WI38 (cell line): ENCODE measurements at regions not wholly inside any gene's neighbourhood (a gene's known extent, or its start where the extent isn't known, plus 50 kb on each side); places are given as distances from the start of the nearest gene placed in this dataset.

Experiments
- H3K4me3 ChIP-seq: 2 replicates; pipeline ENCODE4 v1.5.1; 2011; ENCODE audit warnings: low read depth, mild to moderate bottlenecking, control low read depth, low read length
- CTCF ChIP-seq: IDR thresholded peaks from 2 replicates; pipeline ENCODE4 v1.5.1; 2012; ENCODE audit warnings: low read depth, mild to moderate bottlenecking, control low read depth, low read length

GRCh38 chr12:92275443-92276154 lies 130.0 kb upstream of the BTG1 start:
- TF ChIP-seq CTCF: no peak
- no peak overlapping the region for H3K4me3 ChIP-seq

DNA sequence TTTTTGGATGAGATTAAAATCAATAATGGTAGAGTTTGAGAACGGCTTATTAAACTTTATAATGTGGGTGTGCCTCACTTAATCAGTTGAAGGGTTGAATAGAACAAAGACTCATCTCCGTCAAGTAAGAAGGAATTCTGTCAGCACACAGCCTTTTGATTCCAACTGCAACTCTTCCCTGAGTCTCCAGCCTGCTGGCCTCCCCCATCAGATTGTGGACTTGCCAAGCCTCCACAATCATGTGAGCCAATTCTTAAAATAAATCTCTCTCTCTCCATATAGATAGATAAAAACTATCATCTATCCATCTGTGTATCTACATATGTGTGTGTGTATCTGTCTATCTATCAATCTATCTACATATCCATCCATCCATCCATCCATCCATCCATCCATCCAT lies 127.4 kb upstream of the BTG1 start:
- H3K4me3 ChIP-seq: no peak overlapping the region
- TF ChIP-seq CTCF: no peak

DNA sequence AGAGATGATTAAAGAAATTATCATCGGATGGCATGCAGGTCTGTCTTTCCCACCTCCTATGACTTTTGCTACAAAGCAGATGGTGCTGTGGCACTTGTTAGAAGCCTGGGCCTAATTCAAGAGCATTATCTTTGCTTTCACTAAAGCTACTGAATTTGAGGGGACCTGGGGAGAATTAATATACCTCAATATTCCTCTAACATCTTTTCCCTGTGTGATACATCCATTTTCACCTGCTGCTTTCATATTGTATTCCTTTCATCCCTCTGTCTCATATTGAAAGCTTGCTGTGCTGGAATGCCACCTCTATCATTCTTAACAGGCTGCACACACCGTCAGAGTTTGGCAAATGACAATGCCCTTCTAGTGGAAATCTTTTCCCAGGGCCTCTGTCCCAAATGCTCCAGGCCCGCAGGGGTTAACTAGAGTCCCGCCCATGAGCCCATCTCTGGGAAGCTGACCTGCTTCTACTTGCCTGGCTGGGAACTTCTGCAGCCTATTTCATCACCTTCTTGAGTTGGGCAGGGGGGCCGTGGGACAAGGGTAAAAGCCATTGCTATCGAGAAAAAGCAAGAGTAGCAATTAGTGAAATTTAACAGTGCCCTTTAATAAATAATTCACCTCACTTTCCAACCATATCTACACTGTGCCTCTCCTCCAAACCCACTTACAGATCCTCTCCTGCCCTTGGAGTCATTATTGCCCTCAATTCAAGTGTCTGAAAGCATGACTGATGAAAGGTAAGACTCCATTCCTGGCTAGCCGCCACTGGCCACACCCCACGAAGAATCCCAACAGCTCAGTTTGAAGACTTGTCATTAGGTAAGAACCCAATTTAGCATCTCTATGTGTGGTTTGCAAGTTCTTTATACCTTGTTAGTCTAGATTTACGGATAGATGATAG lies 126.7 kb upstream of the BTG1 start:
- H3K4me3 ChIP-seq: no peak overlapping the region
- no peak for TF ChIP-seq CTCF

- no peak for TF ChIP-seq CTCF
These were observed 125.7 kb upstream of the BTG1 start for GRCh38 chr12:92271341-92271740.

DNA sequence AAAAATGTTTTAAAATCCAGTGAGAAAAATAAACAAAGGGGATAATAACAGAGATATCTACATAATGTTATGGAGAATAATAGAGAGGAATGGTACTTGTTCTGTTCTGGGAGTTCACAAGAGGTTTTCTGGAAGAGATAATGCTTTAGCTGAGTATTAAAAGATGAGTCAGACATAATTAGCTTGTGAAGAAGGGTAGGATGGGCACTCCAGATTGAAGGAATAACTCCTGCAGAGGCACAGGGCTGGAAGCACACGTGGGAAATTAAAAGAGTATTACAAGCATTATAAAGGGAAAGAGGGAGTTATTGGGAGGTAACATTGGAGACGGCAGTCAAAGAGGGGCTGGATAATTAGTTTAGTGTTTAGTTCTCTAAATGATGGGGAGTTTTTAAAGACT lies 124.9 kb upstream of the BTG1 start:
- H3K4me3 ChIP-seq: no peak overlapping the region
- no peak for TF ChIP-seq CTCF

More at GRCh38 chr12:92271341-92271740, 125.7 kb upstream of the BTG1 start:
- H3K4me3 ChIP-seq: no peak overlapping the region

DNA sequence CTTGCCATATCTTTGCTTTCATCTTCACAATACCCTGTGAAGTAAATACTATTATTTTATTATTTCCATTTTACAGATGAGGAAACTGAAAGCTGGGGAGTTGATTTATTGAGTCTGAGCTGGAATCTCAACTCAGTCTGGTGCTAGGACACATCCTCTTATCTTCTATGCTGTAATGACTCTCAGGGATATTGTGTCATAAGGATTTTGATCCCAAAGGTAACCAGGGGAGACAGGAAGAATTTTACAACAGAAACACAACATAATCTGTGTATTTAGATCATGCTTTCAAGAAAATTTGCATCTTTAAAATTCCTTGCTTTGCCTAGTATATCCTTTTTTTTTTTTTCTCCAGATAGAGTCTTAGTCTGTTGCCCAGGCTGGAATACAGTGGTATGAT lies 123.3 kb upstream of the BTG1 start:
- no peak for TF ChIP-seq CTCF
- no peak overlapping the region for H3K4me3 ChIP-seq

DNA sequence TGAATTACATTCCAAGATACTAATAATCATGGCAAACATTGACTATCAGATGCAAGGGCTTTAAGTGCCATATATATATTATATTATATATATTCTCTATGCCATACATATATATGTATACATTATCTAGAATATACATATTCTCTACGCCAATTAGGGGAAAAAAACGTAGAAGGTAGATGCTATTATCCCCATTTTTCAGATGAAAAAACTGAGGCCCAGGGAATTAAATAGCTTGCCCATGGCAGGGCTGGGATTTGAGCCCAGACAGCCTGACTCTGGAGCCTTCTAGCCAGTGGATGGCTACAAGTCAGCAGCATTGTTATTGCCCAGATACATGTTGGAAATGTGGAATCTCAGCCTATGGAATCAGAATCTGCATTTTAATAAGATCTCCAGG lies 116.0 kb upstream of the BTG1 start:
- H3K4me3 ChIP-seq: no peak overlapping the region
- no peak for TF ChIP-seq CTCF
